ENCODE measurements at regions not wholly inside any gene's neighbourhood (a gene's known extent, or its start where the extent isn't known, plus 50 kb on each side); places are given as distances from the start of the nearest gene placed in this dataset.

GRCh38 chr5:136856648-136857047, 491.3 kb upstream of the TRPC7 start:
- CTCF ChIA-PET: no interaction called here
- Histone ChIP-seq H3K9me3 (ENCODE audit: control insufficient read depth, insufficient read depth, low read depth, low read length) (no peaks in the 10 kb centered on the region), H3K4me1 (ENCODE audit: control insufficient read depth, insufficient read depth, low read length) (peaks cover 3% of the 10 kb centered on the region; the same call in 1 of the 2 replicates), H3K4me3 (ENCODE audit: low read depth, low read length) (no peak overlapping the region), H3K36me3 (ENCODE audit: control insufficient read depth in 2 of 2, insufficient read depth in 1 of 2, low read length in 2 of 2) (no peaks in the 10 kb centered on the region), H3K27ac (ENCODE audit: extremely low read depth, low read depth, low read length) (no peak overlapping the region)
- TF ChIP-seq RBAK (tag by site-specific recombination; IDR thresholded peaks at IDR 0.05): no peak
- no peak for TF ChIP-seq PATZ1 (tag by site-specific recombination; IDR thresholded peaks at IDR 0.05)
- TF ChIP-seq ZSCAN16 (tag by site-specific recombination; IDR thresholded peaks at IDR 0.05): no peak
- no peak for TF ChIP-seq ZFP3 (tag by site-specific recombination; IDR thresholded peaks at IDR 0.05; ENCODE audit: low read depth)
- POLR2A ChIA-PET: no interaction called here

- no peaks in the 10 kb centered on the region for H3K36me3 ChIP-seq (ENCODE audit: control insufficient read depth in 2 of 2, insufficient read depth in 1 of 2, low read length in 2 of 2)
- ChIA-PET POLR2A (no interaction called here), CTCF (no interaction called here)
- peaks cover 3% of the 10 kb centered on the region; the same call in 1 of the 2 replicates for H3K4me1 ChIP-seq (ENCODE audit: control insufficient read depth, insufficient read depth, low read length)
- no peak overlapping the region for H3K27ac ChIP-seq (ENCODE audit: extremely low read depth, low read depth, low read length)
- no peaks in the 10 kb centered on the region for H3K9me3 ChIP-seq (ENCODE audit: control insufficient read depth, insufficient read depth, low read depth, low read length)
- H3K4me3 ChIP-seq (ENCODE audit: low read depth, low read length): no peak overlapping the region
- TF ChIP-seq KLF8 (tag by site-specific recombination; IDR thresholded peaks at IDR 0.05) (no peak), ZNF211 (tag by site-specific recombination; IDR thresholded peaks at IDR 0.05; ENCODE audit: low read depth) (no peak), MYNN (tag by site-specific recombination; IDR thresholded peaks at IDR 0.05; ENCODE audit: borderline replicate concordance) (no peak), ZNF624 (tag by site-specific recombination; IDR thresholded peaks at IDR 0.05) (no peak), ZNF416 (tag by site-specific recombination; IDR thresholded peaks at IDR 0.05) (no peak), ZNF513 (tag by site-specific recombination; IDR thresholded peaks at IDR 0.05) (no peak), ZNF610 (tag by site-specific recombination; IDR thresholded peaks at IDR 0.05; ENCODE audit: borderline replicate concordance) (no peak), ZNF48 (tag by site-specific recombination; IDR thresholded peaks at IDR 0.05) (no peak), CTCF (tag by site-specific recombination; IDR thresholded peaks at IDR 0.05) (no peak), ZNF112 (tag by site-specific recombination; IDR thresholded peaks at IDR 0.05) (no peak), ZNF146 (tag by site-specific recombination; IDR thresholded peaks at IDR 0.05) (no peak), ZNF530 (tag by site-specific recombination; IDR thresholded peaks at IDR 0.05; ENCODE audit: low read depth) (no peak), ZNF169 (tag by site-specific recombination; IDR thresholded peaks at IDR 0.05) (no peak), ZNF174 (tag by site-specific recombination; IDR thresholded peaks at IDR 0.05) (no peak), ZNF548 (tag by site-specific recombination; IDR thresholded peaks at IDR 0.05) (no peak), ZFP41 (tag by site-specific recombination; IDR thresholded peaks at IDR 0.05; ENCODE audit: borderline replicate concordance) (no peak), ZNF274 (IDR thresholded peaks at IDR 0.05; ENCODE audit: low read length) (no peak), ZNF274 (tag by site-specific recombination; IDR thresholded peaks at IDR 0.05; ENCODE audit: borderline replicate concordance) (no peak), KLF9 (tag by site-specific recombination; IDR thresholded peaks at IDR 0.05; ENCODE audit: low read depth) (no peak)
Measured at GRCh38 chr5:136853971-136854370, 488.6 kb upstream of the TRPC7 start.

All from HEK293 (cell line).